Karpas-422 (cell line): ENCODE measurements at regions not wholly inside any gene's neighbourhood (a gene's known extent, or its start where the extent isn't known, plus 50 kb on each side); places are given as distances from the start of the nearest gene placed in this dataset.

ENCODE experiments used
- DNase-seq: peaks from one replicate; pipeline ENCODE4 v3.0.0-alpha.2; 2015
- H2AFZ ChIP-seq: fragments of 200-600 bp; sonication (generic); 2 replicates; pipeline ENCODE4 v1.6.1; 2014; ENCODE audit warnings: antibody characterized with exemption, low read length, mixed read lengths
- H3K27ac ChIP-seq: fragments of 200-600 bp; sonication (generic); 2 replicates; pipeline ENCODE4 v1.5.1; 2014; ENCODE audit warnings: mild to moderate bottlenecking, low read length, moderate library complexity
- H3K27me3 ChIP-seq: fragments of 200-600 bp; sonication (generic); 2 replicates; pipeline ENCODE4 v1.6.1; 2014; ENCODE audit warnings: low read length, mixed read lengths
- H3K36me3 ChIP-seq: fragments of 200-600 bp; sonication (generic); 2 replicates; pipeline ENCODE4 v1.6.1; 2014; ENCODE audit warnings: low read length, mixed read lengths; ENCODE audit not compliant: insufficient read depth
- H3K4me1 ChIP-seq: fragments of 200-600 bp; sonication (generic); 2 replicates; pipeline ENCODE4 v1.6.1; 2014; ENCODE audit warnings: mild to moderate bottlenecking, low read length, mixed read lengths
- H3K4me2 ChIP-seq: fragments of 200-600 bp; sonication (generic); 2 replicates; pipeline ENCODE4 v1.6.1; 2014; ENCODE audit warnings: low read length, low read depth, mild to moderate bottlenecking; ENCODE audit not compliant: poor library complexity, severe bottlenecking
- H3K4me3 ChIP-seq: fragments of 200-600 bp; sonication (generic); 2 replicates; pipeline ENCODE4 v1.5.1; 2014; ENCODE audit warnings: mild to moderate bottlenecking, antibody characterized with exemption, low read length, mixed read lengths
- H3K79me2 ChIP-seq: fragments of 200-600 bp; sonication (generic); 2 replicates; pipeline ENCODE4 v1.6.1; 2014; ENCODE audit warnings: mild to moderate bottlenecking, low read length, mixed read lengths
- H3K9ac ChIP-seq: fragments of 200-600 bp; sonication (generic); 2 replicates; pipeline ENCODE4 v1.6.0; 2014; ENCODE audit warnings: low read length
- H3K9me2 ChIP-seq: fragments of 200-600 bp; sonication (generic), shearing (Covaris generic); replicated peaks from 2 replicates; pipeline ENCODE4 v1.6.0; 2014; ENCODE audit warnings: mild to moderate bottlenecking, low read length, moderate library complexity; ENCODE audit not compliant: insufficient read depth
- H3K9me3 ChIP-seq: fragments of 300-700, 200-600 bp; sonication (generic); 2 replicates; pipeline ENCODE4 v1.6.1; 2014; ENCODE audit warnings: low read length, mixed read lengths
- H4K20me1 ChIP-seq: fragments of 200-600 bp; sonication (generic); 2 replicates; pipeline ENCODE4 v1.6.1; 2014; ENCODE audit warnings: mild to moderate bottlenecking, antibody characterized with exemption, low read length, low read depth; ENCODE audit not compliant: insufficient read depth

DNA sequence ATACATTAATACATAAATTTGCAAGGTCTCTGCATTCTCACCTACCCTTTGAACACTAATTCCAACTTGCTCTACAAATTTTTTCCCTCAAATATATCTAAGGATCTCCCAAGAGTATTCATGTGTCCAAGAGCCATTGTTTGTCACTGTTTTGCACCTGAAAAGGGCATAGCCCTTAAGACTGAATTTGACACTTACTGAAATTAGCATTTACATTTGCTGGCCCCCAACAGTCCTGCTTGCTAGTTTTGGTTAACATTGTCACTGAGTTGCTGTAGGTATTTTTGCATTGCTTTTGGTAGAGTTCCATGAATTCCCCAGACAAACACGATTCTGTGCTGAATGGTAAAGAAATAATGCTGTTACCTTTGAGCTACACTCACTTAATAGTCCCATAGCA, 57.3 kb downstream of the KCNA4 start:
- Histone ChIP-seq H3K4me3 (no peak overlapping the region), H3K36me3 (no peaks in the 10 kb centered on the region), H4K20me1 (no peaks in the 10 kb centered on the region), H3K4me1 (no peaks in the 10 kb centered on the region), H3K27me3 (no peaks in the 10 kb centered on the region), H3K4me2 (no peak overlapping the region), H3K9ac (no peak overlapping the region), H3K27ac (no peak overlapping the region), H2AFZ (no peak overlapping the region), H3K9me2 (no peaks in the 10 kb centered on the region), H3K9me3 (no peaks in the 10 kb centered on the region), H3K79me2 (no peaks in the 10 kb centered on the region)
- DNase-seq, result no peak

GRCh38 chr11:29957431-29957830, 59.4 kb downstream of the KCNA4 start:
- H3K79me2 ChIP-seq, result no peaks in the 10 kb centered on the region
- no peaks in the 10 kb centered on the region for H3K36me3 ChIP-seq
- no peaks in the 10 kb centered on the region for H3K9me3 ChIP-seq
- H3K4me1 ChIP-seq, result no peaks in the 10 kb centered on the region
- no peak overlapping the region for H3K4me2 ChIP-seq
- no peak for DNase-seq
- H3K4me3 ChIP-seq, result no peak overlapping the region
- no peaks in the 10 kb centered on the region for H4K20me1 ChIP-seq
- H3K9me2 ChIP-seq, result no peaks in the 10 kb centered on the region
- no peak overlapping the region for H3K27ac ChIP-seq
- H2AFZ ChIP-seq, result no peak overlapping the region
- no peaks in the 10 kb centered on the region for H3K27me3 ChIP-seq
- H3K9ac ChIP-seq, result no peak overlapping the region

GRCh38 chr11:29956076-29956556, 60.7 kb downstream of the KCNA4 start:
- Histone ChIP-seq H2AFZ (no peak overlapping the region), H3K27ac (no peak overlapping the region), H3K4me2 (no peak overlapping the region), H3K79me2 (no peaks in the 10 kb centered on the region), H3K4me1 (no peaks in the 10 kb centered on the region), H3K27me3 (no peaks in the 10 kb centered on the region), H3K4me3 (no peak overlapping the region), H3K9me3 (no peaks in the 10 kb centered on the region), H3K9ac (no peak overlapping the region), H3K9me2 (no peaks in the 10 kb centered on the region), H3K36me3 (no peaks in the 10 kb centered on the region), H4K20me1 (no peaks in the 10 kb centered on the region)
- no peak for DNase-seq

- Histone ChIP-seq H3K9ac (no peak overlapping the region), H3K4me2 (no peak overlapping the region), H3K4me3 (no peak overlapping the region), H3K36me3 (no peaks in the 10 kb centered on the region), H4K20me1 (no peaks in the 10 kb centered on the region), H3K9me3 (no peaks in the 10 kb centered on the region), H2AFZ (no peak overlapping the region), H3K79me2 (no peaks in the 10 kb centered on the region), H3K9me2 (no peaks in the 10 kb centered on the region), H3K27ac (no peak overlapping the region), H3K27me3 (no peaks in the 10 kb centered on the region), H3K4me1 (no peaks in the 10 kb centered on the region)
- DNase-seq, result no peak
Measured at GRCh38 chr11:29943347-29943746, 73.5 kb downstream of the KCNA4 start.

GRCh38 chr11:29937526-29937925, 79.3 kb downstream of the KCNA4 start:
- H4K20me1 ChIP-seq, result no peaks in the 10 kb centered on the region
- H3K9me3 ChIP-seq, result peaks cover 14% of the 10 kb centered on the region
- no peak overlapping the region for H2AFZ ChIP-seq
- H3K9me2 ChIP-seq, result no peaks in the 10 kb centered on the region
- no peaks in the 10 kb centered on the region for H3K4me1 ChIP-seq
- H3K4me3 ChIP-seq, result no peak overlapping the region
- no peak overlapping the region for H3K9ac ChIP-seq
- no peaks in the 10 kb centered on the region for H3K79me2 ChIP-seq
- no peaks in the 10 kb centered on the region for H3K27me3 ChIP-seq
- no peaks in the 10 kb centered on the region for H3K36me3 ChIP-seq
- H3K4me2 ChIP-seq, result no peak overlapping the region
- DNase-seq, result no peak
- no peak overlapping the region for H3K27ac ChIP-seq

- Histone ChIP-seq H3K9me3 (peaks cover 17% of the 10 kb centered on the region), H3K27me3 (no peaks in the 10 kb centered on the region), H3K9me2 (no peaks in the 10 kb centered on the region), H3K79me2 (no peaks in the 10 kb centered on the region), H3K27ac (no peak overlapping the region), H3K9ac (no peak overlapping the region), H4K20me1 (no peaks in the 10 kb centered on the region), H3K4me2 (no peak overlapping the region), H2AFZ (no peak overlapping the region), H3K36me3 (no peaks in the 10 kb centered on the region), H3K4me1 (no peaks in the 10 kb centered on the region), H3K4me3 (no peak overlapping the region)
- no peak for DNase-seq
Measured at GRCh38 chr11:29934115-29934638, 82.7 kb downstream of the KCNA4 start.

GRCh38 chr11:29916040-29916439, 100.8 kb downstream of the KCNA4 start:
- no peaks in the 10 kb centered on the region for H4K20me1 ChIP-seq
- no peaks in the 10 kb centered on the region for H3K36me3 ChIP-seq
- no peak overlapping the region for H3K9ac ChIP-seq
- no peak for DNase-seq
- no peaks in the 10 kb centered on the region for H3K79me2 ChIP-seq
- no peaks in the 10 kb centered on the region for H3K4me1 ChIP-seq
- H3K9me3 ChIP-seq, result no peaks in the 10 kb centered on the region; the same call in 1 of the 2 replicates
- H3K4me3 ChIP-seq, result no peak overlapping the region
- no peaks in the 10 kb centered on the region for H3K9me2 ChIP-seq
- no peak overlapping the region for H3K4me2 ChIP-seq
- H2AFZ ChIP-seq, result no peak overlapping the region
- no peak overlapping the region for H3K27ac ChIP-seq
- no peaks in the 10 kb centered on the region for H3K27me3 ChIP-seq

- no peak overlapping the region for H2AFZ ChIP-seq
- H3K36me3 ChIP-seq, result no peaks in the 10 kb centered on the region
- no peaks in the 10 kb centered on the region for H3K79me2 ChIP-seq
- H3K9me3 ChIP-seq, result no peaks in the 10 kb centered on the region; the same call in 1 of the 2 replicates
- no peaks in the 10 kb centered on the region for H3K4me1 ChIP-seq
- H4K20me1 ChIP-seq, result no peaks in the 10 kb centered on the region
- H3K4me3 ChIP-seq, result no peak overlapping the region
- no peak overlapping the region for H3K4me2 ChIP-seq
- no peak overlapping the region for H3K27ac ChIP-seq
- DNase-seq, result no peak
- H3K9ac ChIP-seq, result no peak overlapping the region
- H3K27me3 ChIP-seq, result no peaks in the 10 kb centered on the region
- H3K9me2 ChIP-seq, result no peaks in the 10 kb centered on the region
Measured at GRCh38 chr11:29914203-29914930, 102.5 kb downstream of the KCNA4 start.
